ENCODE measurements at regions not wholly inside any gene's neighbourhood (a gene's known extent, or its start where the extent isn't known, plus 50 kb on each side); places are given as distances from the start of the nearest gene placed in this dataset.

DNA sequence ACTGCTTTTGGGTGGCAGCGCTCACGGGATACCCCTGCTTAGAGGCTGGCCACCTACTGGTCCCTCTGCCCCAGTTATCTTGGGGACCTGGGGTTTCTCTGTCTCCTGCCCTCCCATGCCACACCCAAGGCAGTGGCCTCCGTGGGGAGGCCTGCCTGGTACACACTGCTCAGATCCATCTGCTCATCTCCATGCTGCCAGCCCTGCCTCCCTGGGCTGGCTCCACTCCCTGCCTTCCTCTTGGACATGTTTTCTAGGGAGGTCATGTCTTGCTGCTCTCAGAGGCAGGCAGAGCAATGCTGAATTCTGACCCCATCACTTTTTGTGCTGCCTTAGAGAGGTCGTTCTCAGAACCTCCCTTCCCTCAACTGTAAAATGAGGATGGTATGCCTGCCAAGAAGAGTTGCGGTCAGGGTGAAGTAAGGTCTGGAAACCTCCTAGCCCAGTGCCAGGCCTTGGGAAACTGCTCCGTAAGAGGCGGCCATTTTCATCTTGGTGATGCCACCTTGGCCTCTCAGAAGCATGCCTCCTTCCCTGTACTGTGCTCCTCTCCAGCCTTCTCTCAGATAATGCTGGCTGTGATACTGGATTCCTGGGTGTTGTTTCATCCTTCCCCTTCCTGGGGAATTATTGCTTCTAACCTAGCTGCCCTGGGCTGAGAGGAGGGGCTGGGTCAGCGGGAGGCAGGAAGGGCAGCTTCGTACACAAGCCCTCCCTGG lies 186.4 kb upstream of the ZBED5 start:
- TF ChIP-seq, protein P1, sequence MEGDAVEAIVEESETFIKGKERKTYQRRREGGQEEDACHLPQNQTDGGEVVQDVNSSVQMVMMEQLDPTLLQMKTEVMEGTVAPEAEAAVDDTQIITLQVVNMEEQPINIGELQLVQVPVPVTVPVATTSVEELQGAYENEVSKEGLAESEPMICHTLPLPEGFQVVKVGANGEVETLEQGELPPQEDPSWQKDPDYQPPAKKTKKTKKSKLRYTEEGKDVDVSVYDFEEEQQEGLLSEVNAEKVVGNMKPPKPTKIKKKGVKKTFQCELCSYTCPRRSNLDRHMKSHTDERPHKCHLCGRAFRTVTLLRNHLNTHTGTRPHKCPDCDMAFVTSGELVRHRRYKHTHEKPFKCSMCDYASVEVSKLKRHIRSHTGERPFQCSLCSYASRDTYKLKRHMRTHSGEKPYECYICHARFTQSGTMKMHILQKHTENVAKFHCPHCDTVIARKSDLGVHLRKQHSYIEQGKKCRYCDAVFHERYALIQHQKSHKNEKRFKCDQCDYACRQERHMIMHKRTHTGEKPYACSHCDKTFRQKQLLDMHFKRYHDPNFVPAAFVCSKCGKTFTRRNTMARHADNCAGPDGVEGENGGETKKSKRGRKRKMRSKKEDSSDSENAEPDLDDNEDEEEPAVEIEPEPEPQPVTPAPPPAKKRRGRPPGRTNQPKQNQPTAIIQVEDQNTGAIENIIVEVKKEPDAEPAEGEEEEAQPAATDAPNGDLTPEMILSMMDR (IDR thresholded peaks at IDR 0.05): no peak
- TF ChIP-seq POLR2A (IDR thresholded peaks at IDR 0.05): no peak
